HepG2 (cell line): ENCODE measurements at regions not wholly inside any gene's neighbourhood (a gene's known extent, or its start where the extent isn't known, plus 50 kb on each side); places are given as distances from the start of the nearest gene placed in this dataset.

Experiments
- ATAC-seq: fragments of 200-7000 bp; cut with Tn5 transposase; 3 replicates; pipeline ENCODE4 v1.9.1; 2020; ENCODE audit warnings: mild to moderate bottlenecking, moderate library complexity
- BruUV-seq: library from RNA; stranded (reverse); fragments of 400-500 nt; replicated peaks from 2 replicates; lab custom pipeline; 2021; lab: Mats Ljungman, UMichigan
- CTCF ChIA-PET: fragments of 300-600 bp; formaldehyde crosslinking; extraction: SDS; loops from one replicate; lab custom pipeline; 2021; ENCODE audit warnings: low total read pairs, inconsistent platforms, low intra/inter-chr PET ratio; lab: Yijun Ruan, JAX
- POLR2A ChIA-PET: fragments of 350-600 bp; sonication (Branson Sonifier 250); formaldehyde crosslinking; loops from one replicate; lab custom pipeline; 2020; ENCODE audit warnings: antibody characterized with exemption, inconsistent platforms; lab: Yijun Ruan, JAX
- DNase-seq: peaks from one replicate; pipeline ENCODE4 v3.0.0-alpha.2; 2015; ENCODE audit warnings: low spot score
- FAIRE-seq: peaks from 3 replicates; lab custom pipeline; 2011; peaks lifted over from hg19 to GRCh38; lab: Jason Lieb, UNC
- H2AFZ ChIP-seq: one replicate; pipeline ENCODE4 v1.6.1; 2011; ENCODE audit warnings: low read length, inconsistent platforms
- H3K27ac ChIP-seq: fragments of 300-600 bp; 3 replicates; pipeline ENCODE4 v1.8.0; 2011; ENCODE audit warnings: mixed run types, mild to moderate bottlenecking, mixed read lengths, low read length, inconsistent platforms; ENCODE audit not compliant: insufficient read depth; ENCODE audit errors: extremely low read length
- H3K27me3 ChIP-seq, 2 experiments: fragments of 200-600 bp in 1 of 2; 2 replicates in 1 of 2; 3 replicates in 1 of 2; pipeline versions ENCODE4 v1.6.0 to v1.8.0; 2011; ENCODE audit warnings: low read length in 2 of 2, mild to moderate bottlenecking in 2 of 2, moderate library complexity in 2 of 2, inconsistent platforms in 1 of 2; ENCODE audit not compliant: insufficient read depth in 2 of 2, control insufficient read depth in 1 of 2
- H3K36me3 ChIP-seq, 2 experiments: fragments of 200-600 bp in 1 of 2; replicated peaks in 1 of 2; 2 replicates in 1 of 2; 3 replicates in 1 of 2; pipeline versions ENCODE4 v1.5.1 to v1.8.0; 2011; ENCODE audit warnings: low read length in 2 of 2, inconsistent platforms in 1 of 2; ENCODE audit not compliant: insufficient read depth in 2 of 2, control insufficient read depth in 1 of 2
- H3K4me1 ChIP-seq: 2 replicates; pipeline ENCODE4 v1.5.1; 2012; ENCODE audit warnings: low read length, inconsistent platforms; ENCODE audit not compliant: insufficient read depth
- H3K4me2 ChIP-seq: 2 replicates; pipeline ENCODE4 v1.6.0; 2011; ENCODE audit warnings: low read depth, low read length, inconsistent platforms
- H3K4me3 ChIP-seq, 3 experiments: fragments of 200-600 bp in 1 of 3; sonication (generic), shearing (Covaris generic) in 1 of 3; replicated peaks in 1 of 3; 2 replicates each; pipeline ENCODE4 v1.5.1; 2011 to 2016; ENCODE audit warnings: low read length in 3 of 3, inconsistent platforms in 2 of 3, low read depth in 2 of 3, mild to moderate bottlenecking in 2 of 3, control low read depth in 1 of 3, mixed read lengths in 1 of 3; ENCODE audit not compliant: insufficient read depth in 1 of 3
- H3K79me2 ChIP-seq: one replicate; pipeline ENCODE4 v1.6.1; 2011; ENCODE audit warnings: low read length, inconsistent platforms; ENCODE audit not compliant: insufficient read depth
- H3K9ac ChIP-seq: 2 replicates; pipeline ENCODE4 v1.6.0; 2011; ENCODE audit warnings: mild to moderate bottlenecking, low read depth, low read length, inconsistent platforms; ENCODE audit not compliant: insufficient read depth
- H3K9me3 ChIP-seq: 2 replicates; pipeline ENCODE4 v1.5.1; 2012; ENCODE audit warnings: mild to moderate bottlenecking, low read length
- H4K20me1 ChIP-seq: 2 replicates; pipeline ENCODE4 v1.6.0; 2011; ENCODE audit warnings: inconsistent platforms, mild to moderate bottlenecking, low read length, moderate library complexity; ENCODE audit not compliant: insufficient read depth
- AGO2 ChIP-seq: fragments of 200-400 bp; formaldehyde crosslinking; optimal IDR thresholded peaks from 2 replicates; pipeline ENCODE3; 2017; ENCODE audit warnings: mild to moderate bottlenecking, low read depth, low read length, moderate library complexity
- ATF7 ChIP-seq, 2 experiments: fragments of 450-650 bp in 1 of 2; sonication (generic) in 1 of 2; formaldehyde crosslinking in 1 of 2; IDR thresholded peaks; 2 replicates each; pipeline versions ENCODE4 v1.4.0 to v1.6.1; 2016 to 2020; ENCODE audit warnings: antibody characterized with exemption in 1 of 2, mild to moderate bottlenecking in 1 of 2, missing genetic modification reagents in 1 of 2
- ATM ChIP-seq: fragments of 450-650 bp; IDR thresholded peaks from 2 replicates; pipeline ENCODE4 v1.7.1; 2017; ENCODE audit warnings: mild to moderate bottlenecking, borderline replicate concordance
- GPBP1L1 ChIP-seq: sonication (generic); formaldehyde crosslinking; IDR thresholded peaks from 2 replicates; pipeline ENCODE4 v1.5.0; 2020; ENCODE audit warnings: mild to moderate bottlenecking, missing genetic modification reagents
- HDAC2 ChIP-seq: sonication (generic); formaldehyde crosslinking; IDR thresholded peaks from 2 replicates; pipeline ENCODE4 v1.4.0; 2020; ENCODE audit warnings: missing genetic modification reagents
- KAT8 ChIP-seq: IDR thresholded peaks from 2 replicates; pipeline ENCODE4 v1.6.1; 2016; ENCODE audit warnings: missing genetic modification reagents, missing compliant biosample characterization
- MEIS2 ChIP-seq: sonication (generic); formaldehyde crosslinking; IDR thresholded peaks from 2 replicates; pipeline ENCODE4 v1.9.0; 2021; ENCODE audit warnings: mild to moderate bottlenecking, missing genetic modification reagents
- TEAD3 ChIP-seq: optimal IDR thresholded peaks from 2 replicates; pipeline ENCODE3; 2016; ENCODE audit warnings: borderline replicate concordance
- TSC22D2 ChIP-seq: sonication (generic); formaldehyde crosslinking; IDR thresholded peaks from 2 replicates; pipeline ENCODE4 v1.5.1; 2020; ENCODE audit warnings: missing genetic modification reagents, mild to moderate bottlenecking, borderline replicate concordance
- ZBTB3 ChIP-seq: sonication (generic); formaldehyde crosslinking; IDR thresholded peaks from 2 replicates; pipeline ENCODE4 v1.4.0; 2020; ENCODE audit warnings: low read depth, mild to moderate bottlenecking, moderate library complexity, missing genetic modification reagents, borderline replicate concordance
- ZBTB44 ChIP-seq: sonication (generic); formaldehyde crosslinking; IDR thresholded peaks from 2 replicates; pipeline ENCODE4 v1.4.0; 2020; ENCODE audit warnings: missing genetic modification reagents
- ZIK1 ChIP-seq: sonication (generic); formaldehyde crosslinking; IDR thresholded peaks from 2 replicates; pipeline ENCODE4 v1.5.0; 2020; ENCODE audit warnings: mild to moderate bottlenecking, low read depth, missing genetic modification reagents, borderline replicate concordance
- ZNF263 ChIP-seq: sonication (generic); formaldehyde crosslinking; IDR thresholded peaks from 2 replicates; pipeline ENCODE4 v1.4.0; 2020; ENCODE audit warnings: missing genetic modification reagents
- ZNF44 ChIP-seq: sonication (generic); formaldehyde crosslinking; IDR thresholded peaks from 2 replicates; pipeline ENCODE4 v1.5.1; 2020; ENCODE audit warnings: mild to moderate bottlenecking, missing genetic modification reagents
- ZNF441 ChIP-seq: sonication (generic); formaldehyde crosslinking; IDR thresholded peaks from 2 replicates; pipeline ENCODE4 v1.7.0; 2021; ENCODE audit warnings: missing genetic modification reagents, borderline replicate concordance
- ZNF557 ChIP-seq: sonication (generic); formaldehyde crosslinking; IDR thresholded peaks from 2 replicates; pipeline ENCODE4 v1.4.0; 2020; ENCODE audit warnings: missing genetic modification reagents
- ZNF670 ChIP-seq: sonication (generic); formaldehyde crosslinking; IDR thresholded peaks from 2 replicates; pipeline ENCODE4 v1.8.0; 2022; ENCODE audit warnings: mild to moderate bottlenecking, missing genetic modification reagents, borderline replicate concordance
- ZNF891 ChIP-seq: sonication (generic); formaldehyde crosslinking; IDR thresholded peaks from 2 replicates; pipeline ENCODE4 v1.5.0; 2020; ENCODE audit warnings: mild to moderate bottlenecking, missing genetic modification reagents
- WGBS: methylation state at CpG from one replicate; pipeline ENCODE4 v1.1.6; 2017; ENCODE audit warnings: low lambda C conversion rate; 5-methylcytosine and 5-hydroxymethylcytosine counted together
- in situ Hi-C: cut with HindIII; loops from 2 replicates; pipeline ENCODE4 v1.10.0; 2017; ENCODE audit warnings: low pct_unique_long_range_greater_than_20kb; ENCODE audit not compliant: extremely low pct_ligation_motif_present
- intact Hi-C: fragments of 100-400 bp; cut with micrococcal nuclease; formaldehyde crosslinking; loops from one replicate; pipeline ENCODE4 v1.10.0; 2022; ENCODE audit not compliant: unreplicated experiment

GRCh38 chr11:130762638-130763037 lies 153.6 kb downstream of the SNX19 start:
- Histone ChIP-seq H4K20me1 (no peaks in the 10 kb centered on the region), H3K4me1 (no peaks in the 10 kb centered on the region), H3K4me2 (no peak overlapping the region)
- no TSS peak for BruUV-seq
- no peak for TF ChIP-seq AGO2
- TF ChIP-seq ZIK1 (CRISPR knock-in tag) = no peak
- no peak for TF ChIP-seq ZNF891 (CRISPR knock-in tag)
- no peak for TF ChIP-seq TEAD3 (CRISPR knock-in tag)
- TF ChIP-seq TSC22D2 (CRISPR knock-in tag) = no peak
- TF ChIP-seq KAT8 = no peak
- TF ChIP-seq ATF7 (IDR thresholded peaks at IDR 0.05) = no peak
- TF ChIP-seq ATF7 (CRISPR knock-in tag; IDR thresholded peaks at IDR 0.05) = no peak
- TF ChIP-seq ZNF441 (CRISPR knock-in tag) = no peak
- no peak for TF ChIP-seq MEIS2 (CRISPR knock-in tag)
- no peak for TF ChIP-seq ZNF557
- TF ChIP-seq ATM = no peak
- no peak for TF ChIP-seq HDAC2 (CRISPR knock-in tag)
- no peak for TF ChIP-seq ZNF263
- no peak for TF ChIP-seq ZNF670 (CRISPR knock-in tag)
- TF ChIP-seq ZNF44 = no peak
- TF ChIP-seq ZBTB3 (CRISPR knock-in tag) = no peak
- no peak for TF ChIP-seq GPBP1L1 (CRISPR knock-in tag)
- TF ChIP-seq ZBTB44 (CRISPR knock-in tag) = no peak
- TF ChIP-seq, all 625 proteins: peak for 0
- ChIA-PET CTCF (no interaction called here), POLR2A (no interaction called here)
- H3K27ac ChIP-seq = no peak overlapping the region
- 25% methylated on average over 4 of the region's 7 CpGs for WGBS
- H3K4me3 ChIP-seq = no peak overlapping the region
- no peak overlapping the region for H2AFZ ChIP-seq
- ATAC-seq (no peak), DNase-seq (no peak), FAIRE-seq (no peak)
- no peaks in the 10 kb centered on the region for H3K79me2 ChIP-seq
- intact Hi-C loops = no loop called here
- H3K27me3 ChIP-seq = 0 out of 5 replicates have a peak, but pooled peaks cover 0 to 11% of the 10 kb centered on the region in 2 experiments
- in situ Hi-C loops = no loop called here
- H3K9ac ChIP-seq = no peak overlapping the region
- H3K36me3 ChIP-seq = no peaks in the 10 kb centered on the region
- no peaks in the 10 kb centered on the region for H3K9me3 ChIP-seq
